ENCODE measurements at regions not wholly inside any gene's neighbourhood (a gene's known extent, or its start where the extent isn't known, plus 50 kb on each side); places are given as distances from the start of the nearest gene placed in this dataset.

DNA sequence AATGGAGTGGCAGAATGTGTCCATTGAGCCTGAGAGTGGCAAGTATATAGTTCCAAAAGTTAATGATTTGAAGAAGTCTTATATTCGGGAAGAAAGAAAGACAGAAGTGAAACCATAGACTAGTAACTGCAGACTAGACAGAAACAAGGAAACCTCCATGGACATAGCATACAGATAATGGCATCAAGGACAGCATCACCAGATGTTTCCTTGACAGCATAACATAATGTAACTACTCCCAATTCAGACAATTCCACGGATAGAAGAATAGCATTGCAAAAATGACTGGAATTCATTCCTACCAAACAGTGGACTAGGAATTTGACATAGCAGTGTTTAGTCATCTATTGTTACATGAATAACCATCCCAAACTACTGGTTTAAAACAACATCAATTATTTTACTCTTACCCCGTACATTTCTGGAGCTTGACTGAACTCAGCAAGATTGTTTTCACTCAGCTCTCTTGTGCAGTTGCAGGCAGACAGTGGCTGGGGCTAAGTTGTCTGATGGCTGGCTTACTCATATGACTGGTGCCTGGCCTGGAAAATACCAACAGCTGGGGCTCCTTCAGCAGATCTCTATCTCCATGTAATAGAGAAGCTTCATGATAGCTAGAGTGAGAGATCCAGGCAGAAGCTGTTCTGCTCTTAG, 109.7 kb upstream of the GADL1 start:
- peak; percentile 77 for DNase-seq (ENCODE audit: low read depth, low spot score)

DNA sequence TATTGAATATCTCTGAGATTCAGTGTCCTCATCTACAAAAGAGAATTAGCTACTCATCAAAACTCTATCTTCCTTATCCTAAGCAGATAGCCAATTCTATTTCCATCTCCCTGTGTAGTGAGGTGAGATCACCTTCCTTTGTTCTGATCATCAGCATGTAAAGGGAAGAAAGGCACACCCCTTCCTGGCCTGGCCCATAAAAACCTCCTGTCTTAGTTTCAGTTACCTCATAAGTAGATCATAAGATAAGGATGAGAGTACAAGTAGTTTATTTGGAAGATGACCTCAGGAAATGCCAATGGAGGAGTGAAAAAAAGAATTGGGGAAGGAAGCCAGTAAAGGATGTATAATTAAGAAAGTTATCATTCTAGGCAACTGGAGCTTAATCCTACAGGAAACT, 114.5 kb upstream of the GADL1 start:
- DNase-seq (ENCODE audit: low read depth, low spot score), result no peak

DNA sequence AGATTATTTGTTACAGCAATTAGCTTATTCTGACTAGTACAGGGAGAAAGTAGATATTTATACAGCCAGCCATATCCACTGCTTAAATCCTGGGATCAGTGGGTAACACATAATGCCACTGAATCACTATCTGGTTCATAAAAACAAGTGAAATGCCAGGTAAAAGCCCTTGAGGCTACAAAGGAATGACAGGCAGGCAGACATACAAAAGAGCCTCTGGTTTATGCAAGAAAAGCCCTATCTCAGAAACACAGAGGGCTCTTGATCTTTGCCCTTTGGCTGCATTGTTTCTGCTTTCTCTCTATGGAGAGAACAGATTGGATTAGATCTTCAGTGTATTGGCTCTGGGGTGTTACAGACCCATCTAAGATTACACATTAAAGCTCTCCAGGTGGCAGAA, 115.4 kb upstream of the GADL1 start:
- no peak for DNase-seq (ENCODE audit: low read depth, low spot score)

DNA sequence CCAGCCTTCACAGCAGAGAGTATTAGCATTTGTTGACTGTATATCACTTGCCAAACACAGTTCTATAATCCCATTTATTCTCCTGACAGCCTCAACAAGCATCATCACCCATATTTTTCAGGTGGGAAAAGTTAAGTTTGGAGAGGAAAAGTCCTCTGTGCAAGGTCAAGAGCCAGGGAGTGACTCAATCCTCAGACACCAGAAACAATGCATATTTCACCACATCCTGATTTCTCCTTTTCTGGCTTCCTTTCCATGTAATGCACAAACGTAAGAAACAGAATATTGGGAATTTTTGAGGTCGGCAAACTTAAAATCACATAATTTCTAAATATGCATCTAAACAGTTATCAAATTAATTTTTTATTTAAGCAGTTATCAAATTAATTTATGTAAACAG, 116.0 kb upstream of the GADL1 start:
- peak; percentile 73 for DNase-seq (ENCODE audit: low read depth, low spot score)

DNA sequence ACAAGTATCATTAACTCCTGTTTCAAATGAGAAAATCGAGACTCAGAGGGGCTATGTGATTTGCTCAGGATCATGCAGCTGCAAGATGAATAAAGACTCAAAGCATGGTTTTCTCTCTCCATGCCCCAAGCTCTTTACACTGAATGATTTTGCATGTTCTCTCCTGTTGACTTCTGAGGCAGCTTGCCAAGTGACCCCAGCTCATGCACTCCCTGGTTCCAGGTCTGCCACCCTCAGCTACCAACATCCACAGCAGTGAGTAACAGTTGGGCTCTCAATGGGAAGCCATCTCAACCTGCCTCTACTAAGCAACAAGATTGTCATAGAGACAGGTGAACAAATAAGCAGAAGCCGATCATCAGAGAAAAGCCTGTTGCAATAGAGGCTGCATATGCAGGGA, 116.9 kb upstream of the GADL1 start:
- DNase-seq (ENCODE audit: low read depth, low spot score), result no peak

DNA sequence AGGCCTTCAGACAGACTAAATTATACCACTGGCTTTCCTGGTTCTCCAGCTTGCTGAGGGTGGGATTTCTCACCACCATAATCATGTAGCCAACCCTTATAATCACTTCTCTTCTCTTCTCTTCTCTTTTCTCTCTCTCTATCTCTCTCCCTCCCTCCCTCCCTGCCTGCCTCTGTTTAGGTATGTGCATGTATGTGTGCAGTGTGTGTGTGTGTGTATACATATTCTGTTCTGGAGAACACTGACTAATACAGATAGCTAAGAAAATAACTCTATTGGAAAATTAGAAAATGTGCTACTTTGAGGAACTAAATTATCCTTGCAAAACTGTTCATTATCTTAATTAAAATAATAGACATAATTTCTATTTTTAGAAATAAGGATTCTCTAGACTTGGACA, 118.6 kb upstream of the GADL1 start:
- DNase-seq (ENCODE audit: low read depth, low spot score), result no peak

DNA sequence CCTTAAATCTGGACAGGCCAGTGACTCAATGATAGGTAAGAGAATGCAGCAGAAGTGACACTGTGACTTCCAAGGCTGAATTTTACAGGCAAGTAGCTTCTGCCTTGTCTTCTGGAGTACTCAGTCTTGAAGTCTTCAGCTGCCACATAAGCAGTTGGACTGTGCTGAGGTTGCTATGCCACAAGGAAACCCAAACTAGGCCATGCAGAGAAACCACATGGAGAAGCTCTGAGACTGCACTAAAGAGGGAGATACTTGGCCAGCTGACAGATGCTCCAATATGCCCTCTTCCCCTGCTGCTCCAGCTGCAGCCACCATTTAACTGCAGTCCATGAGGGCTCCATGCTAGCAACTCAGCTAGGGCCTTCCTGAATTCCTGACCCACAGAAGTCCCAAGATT, 119.4 kb upstream of the GADL1 start:
- no peak for DNase-seq (ENCODE audit: low read depth, low spot score)

DNA sequence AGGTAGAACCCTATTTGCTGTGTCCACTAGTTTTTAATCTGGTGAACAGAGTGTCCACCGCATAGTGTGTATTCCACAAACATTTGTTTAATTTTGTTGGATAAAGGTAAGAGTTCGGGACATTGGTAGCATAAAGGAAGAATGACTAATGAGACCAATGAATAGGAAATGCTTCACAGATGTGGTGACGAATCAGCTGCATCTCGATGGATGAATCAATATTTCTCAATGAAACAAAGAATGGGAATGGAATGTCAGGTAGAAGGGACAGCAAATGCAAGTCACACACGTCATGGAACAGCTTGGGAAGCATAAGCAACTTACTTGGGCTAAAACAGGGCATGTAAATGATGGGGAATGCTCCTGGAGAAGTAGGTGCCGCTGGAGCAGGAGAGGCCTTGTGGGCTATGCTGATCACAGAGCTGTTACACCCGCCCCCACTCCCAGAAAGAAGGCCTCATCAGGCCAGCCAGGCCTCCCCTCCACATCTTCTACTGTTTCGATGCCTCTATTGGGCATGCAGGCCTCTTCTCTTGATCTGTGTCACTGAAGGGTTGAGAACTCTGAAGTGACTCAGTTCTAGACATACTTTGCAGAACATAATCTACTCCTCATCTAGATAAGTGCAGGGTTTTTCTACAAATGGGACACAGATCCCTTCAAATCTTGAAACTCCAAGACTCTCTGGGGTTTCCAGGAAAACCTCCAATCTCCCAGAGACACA, 120.0 kb upstream of the GADL1 start:
- peak; percentile 53 for DNase-seq (ENCODE audit: low read depth, low spot score)

DNA sequence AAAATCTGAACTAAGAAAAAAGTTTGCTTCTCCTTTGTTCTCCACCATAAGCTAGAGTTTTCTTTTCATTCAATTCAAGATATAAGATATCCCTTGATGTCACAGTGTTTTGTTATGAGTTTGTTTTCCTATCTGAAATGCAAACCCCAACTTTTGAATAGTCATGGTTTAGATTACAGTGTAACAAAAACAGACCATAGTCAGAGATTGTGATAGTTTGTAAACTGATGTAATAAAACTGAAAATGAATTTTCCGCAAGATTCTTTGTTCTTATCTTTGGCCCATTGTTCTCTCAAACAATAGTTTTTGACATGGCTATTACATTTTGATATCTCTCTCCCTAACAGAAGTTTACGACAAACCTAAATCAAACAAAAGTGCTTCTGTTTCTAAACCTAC, 121.7 kb upstream of the GADL1 start:
- no peak for DNase-seq (ENCODE audit: low read depth, low spot score)

DNA sequence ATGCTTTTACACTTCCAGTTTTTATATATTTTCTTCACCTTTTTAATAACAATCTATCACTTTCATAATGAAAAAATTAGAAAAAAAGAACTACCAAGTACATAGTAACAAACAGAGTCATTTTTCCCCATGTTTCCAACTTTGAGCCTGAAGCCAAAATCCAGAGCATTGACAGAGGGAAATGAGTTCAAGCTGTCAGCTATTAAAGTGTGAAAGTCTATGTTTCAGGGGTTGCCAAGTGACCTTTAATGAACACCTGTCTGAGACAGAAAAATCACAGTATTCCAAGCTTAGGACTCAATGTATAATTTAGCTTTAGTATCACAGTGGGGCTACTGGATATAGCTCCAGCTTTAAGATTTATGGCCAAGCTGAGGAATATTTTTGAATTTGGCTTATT, 128.3 kb upstream of the GADL1 start:
- no peak for DNase-seq (ENCODE audit: low read depth, low spot score)

DNA sequence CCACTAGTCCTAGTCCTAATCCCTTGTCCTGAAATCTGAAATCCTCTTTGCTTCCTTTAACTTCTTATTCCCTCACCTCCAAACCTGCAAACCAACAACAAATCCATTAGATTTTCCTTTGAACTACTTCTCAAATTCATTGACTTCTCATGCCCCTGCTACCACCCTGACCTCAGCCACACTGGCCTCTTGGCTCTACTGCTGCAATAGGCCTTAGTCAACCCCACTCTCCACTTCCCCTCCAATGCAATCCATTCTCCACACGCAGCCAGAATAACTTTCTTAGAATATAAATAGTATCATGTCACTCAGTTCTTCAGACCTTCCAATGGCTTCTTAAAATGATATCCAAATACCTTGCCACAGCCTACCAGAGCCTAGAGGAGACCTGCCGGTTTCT, 131.1 kb upstream of the GADL1 start:
- no peak for DNase-seq (ENCODE audit: low read depth, low spot score)

DNA sequence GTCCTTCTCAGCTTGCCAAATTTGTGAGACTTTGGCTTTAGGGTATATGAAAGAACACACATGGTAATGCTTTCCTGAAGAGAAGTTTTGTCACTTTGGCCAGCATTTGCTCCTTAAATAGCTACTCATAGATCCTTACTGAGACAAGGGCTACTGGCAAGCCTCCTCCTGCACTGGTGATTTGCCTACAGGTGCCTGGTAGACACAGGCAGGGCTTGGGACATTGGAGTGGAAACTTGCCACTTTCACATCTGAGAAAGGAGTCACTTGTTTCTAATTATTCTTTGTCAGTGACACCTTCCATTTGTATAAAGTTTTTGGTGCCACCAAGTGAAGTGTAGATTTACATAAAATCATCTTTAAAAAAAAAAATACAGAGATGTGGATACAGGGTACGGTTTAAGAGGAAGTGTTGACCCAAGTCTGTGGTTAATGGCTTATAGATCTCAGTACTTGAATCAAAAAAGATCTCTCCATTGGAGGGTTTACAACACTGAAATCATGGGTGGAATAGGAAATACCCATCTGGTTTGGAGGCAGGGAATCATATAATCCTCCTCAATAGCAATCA, 132.8 kb upstream of the GADL1 start:
- DNase-seq (ENCODE audit: low read depth, low spot score), result no peak

DNA sequence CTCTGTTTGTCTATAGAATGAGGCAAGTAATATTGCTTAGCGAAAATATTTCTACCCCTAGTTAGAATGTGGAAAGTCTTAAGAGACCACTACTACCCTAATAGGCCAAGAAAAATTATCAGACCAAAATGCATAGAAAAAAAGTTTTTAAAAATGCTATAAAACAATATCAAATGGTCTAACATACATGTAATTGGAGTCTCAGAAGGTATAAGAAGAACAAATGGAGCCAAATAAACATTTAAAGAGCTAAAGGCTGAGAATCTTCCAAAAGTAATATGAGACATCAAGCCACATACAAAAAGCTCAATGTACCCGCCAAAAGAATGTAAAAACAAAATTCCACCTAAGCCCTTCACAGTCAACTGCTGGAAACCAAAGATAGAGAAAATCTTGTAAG, 133.5 kb upstream of the GADL1 start:
- no peak for DNase-seq (ENCODE audit: low read depth, low spot score)

DNA sequence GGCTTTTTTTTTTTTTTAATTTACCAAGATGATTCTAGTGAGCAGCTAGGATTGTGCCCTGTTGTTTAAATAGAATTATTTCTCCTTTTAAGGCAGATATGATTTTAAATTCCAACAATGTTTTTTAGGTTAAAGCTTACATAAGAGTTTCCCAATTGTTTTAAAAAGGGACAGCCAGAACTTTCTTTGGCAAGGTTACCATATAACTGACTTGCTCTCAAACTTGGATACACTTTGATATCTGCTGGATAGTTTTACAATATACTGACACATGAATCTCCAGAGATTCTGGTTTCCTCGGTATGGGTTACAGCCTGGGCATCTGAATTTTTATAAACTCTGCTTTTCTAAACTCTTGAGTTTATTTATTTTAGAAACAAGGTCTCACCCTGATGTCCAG, 134.3 kb upstream of the GADL1 start:
- no peak for DNase-seq (ENCODE audit: low read depth, low spot score)

DNA sequence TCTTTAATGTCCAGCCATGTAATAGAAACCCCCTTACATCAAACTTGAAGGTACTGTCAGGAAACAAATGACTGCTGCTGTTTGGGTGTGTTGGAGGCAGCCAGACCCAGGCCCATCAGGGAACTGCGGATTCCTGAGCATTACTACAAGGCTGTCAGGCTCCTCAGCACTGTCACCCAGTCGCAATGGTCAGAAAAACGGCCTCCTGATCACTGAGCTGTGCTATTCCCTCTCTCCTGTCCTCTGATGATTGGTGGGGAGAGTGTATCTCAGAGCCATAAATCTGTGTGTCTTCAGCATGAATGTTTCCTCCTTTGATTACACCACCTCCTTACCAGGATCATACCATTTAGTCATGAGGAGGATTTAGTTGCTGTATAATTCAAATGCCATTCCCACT, 135.2 kb upstream of the GADL1 start:
- no peak for DNase-seq (ENCODE audit: low read depth, low spot score)

DNA sequence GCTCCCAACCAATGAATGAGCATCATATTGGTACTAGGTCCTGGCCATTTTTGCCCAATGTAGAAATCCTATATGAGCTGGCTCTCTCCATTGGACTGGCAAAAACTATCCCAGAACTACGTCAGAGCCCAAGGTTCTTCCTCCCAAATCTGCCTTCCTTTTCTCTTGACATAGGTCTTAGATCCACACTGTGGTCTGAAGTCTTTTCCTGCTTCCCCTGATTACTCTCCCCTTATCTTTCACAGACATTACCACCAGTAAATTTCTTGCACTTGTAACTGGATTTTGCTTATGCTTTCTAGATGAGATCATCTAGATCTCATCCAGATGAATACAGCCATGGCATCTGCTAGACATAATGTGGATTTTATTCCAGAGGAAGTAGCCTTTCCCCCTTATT, 141.2 kb upstream of the GADL1 start:
- DNase-seq (ENCODE audit: low read depth, low spot score), result no peak

DNA sequence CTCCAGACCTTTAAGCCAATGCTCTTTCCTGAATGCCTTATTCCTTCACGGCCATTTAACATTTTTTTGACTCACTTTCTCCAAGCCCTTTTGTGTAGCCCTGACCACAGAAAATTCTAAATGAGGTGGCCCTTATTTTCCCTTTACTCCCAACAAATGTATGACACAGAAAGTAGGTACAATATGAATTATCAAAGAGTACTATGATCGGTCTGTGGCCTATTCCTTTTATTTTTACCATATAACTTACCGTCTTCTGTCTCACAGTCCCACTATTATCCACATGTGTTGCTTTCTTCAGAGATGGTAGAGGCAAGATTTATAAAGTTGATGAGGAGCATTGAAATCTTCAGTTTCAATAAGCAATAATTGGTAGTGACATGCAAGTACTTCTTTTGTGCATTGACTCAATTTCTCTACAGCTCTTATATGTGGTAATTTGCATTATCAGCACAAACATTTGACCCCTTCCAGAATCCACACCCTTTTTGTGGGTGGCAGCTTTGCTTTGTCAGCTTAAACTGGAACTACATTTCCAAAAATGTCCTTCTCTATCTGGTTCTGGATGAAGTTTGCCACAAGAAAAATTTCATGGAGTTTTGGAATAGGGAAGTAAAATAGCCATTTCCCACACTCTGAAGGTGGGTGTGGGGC, 143.8 kb upstream of the GADL1 start:
- no peak for DNase-seq (ENCODE audit: low read depth, low spot score)

DNA sequence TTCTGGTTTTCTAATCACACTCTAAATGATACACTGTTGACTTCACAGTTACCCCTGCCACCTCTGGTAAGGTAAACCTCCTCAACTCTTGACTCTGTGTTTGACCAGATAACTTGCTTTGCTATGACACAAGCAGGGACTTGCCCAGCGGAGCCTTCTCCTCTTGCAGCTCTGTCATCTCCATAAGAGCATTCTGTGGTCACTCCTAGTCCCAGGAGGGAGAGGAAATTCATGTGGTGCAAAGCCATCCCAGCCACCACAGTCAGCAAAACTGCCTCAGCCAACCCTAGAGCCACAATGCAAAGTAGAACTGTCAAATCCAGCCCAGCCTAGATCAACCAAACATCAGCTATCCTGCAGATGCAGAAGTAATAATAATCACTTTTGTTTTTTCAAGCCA, 144.7 kb upstream of the GADL1 start:
- DNase-seq (ENCODE audit: low read depth, low spot score), result no peak

DNA sequence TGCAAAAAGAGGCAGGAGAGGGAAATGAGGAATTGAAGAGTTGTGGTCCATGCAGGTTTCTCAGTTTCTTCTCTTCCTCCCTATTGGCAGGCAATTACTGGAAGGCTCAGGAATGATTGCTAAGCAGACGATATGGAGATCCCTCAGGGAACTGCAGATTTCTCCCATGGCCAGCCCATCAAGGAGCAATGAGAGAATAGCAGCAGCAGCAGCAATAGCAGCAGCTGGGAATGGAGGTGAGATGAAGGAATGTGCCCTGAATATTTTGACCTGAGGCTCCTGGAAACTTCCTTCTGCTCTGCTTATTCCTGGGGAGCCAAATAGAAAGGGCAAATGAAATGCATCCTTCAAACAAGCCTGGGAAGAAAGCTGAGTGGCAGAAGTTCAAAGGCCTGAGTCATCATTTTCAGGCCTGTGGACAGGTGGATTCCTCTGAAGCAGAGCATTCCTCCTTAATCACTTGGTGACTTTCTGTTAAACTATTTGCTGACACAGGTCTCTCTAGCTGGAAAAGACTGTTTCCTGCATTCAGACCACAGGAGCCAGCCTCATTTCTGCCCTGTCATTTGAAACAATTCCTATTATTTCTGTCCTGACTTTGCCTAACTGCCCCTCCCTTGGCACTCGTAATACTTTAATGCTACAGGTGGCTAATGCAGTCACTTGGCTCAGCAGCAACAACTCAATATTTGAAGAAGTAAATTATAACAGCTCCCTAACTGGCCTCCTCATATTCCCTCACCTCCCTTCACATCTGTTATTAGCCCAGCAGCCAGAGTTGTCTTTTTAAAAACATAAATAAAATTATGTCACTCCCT, 146.9 kb upstream of the GADL1 start:
- peak; percentile 8 for DNase-seq (ENCODE audit: low read depth, low spot score)

DNA sequence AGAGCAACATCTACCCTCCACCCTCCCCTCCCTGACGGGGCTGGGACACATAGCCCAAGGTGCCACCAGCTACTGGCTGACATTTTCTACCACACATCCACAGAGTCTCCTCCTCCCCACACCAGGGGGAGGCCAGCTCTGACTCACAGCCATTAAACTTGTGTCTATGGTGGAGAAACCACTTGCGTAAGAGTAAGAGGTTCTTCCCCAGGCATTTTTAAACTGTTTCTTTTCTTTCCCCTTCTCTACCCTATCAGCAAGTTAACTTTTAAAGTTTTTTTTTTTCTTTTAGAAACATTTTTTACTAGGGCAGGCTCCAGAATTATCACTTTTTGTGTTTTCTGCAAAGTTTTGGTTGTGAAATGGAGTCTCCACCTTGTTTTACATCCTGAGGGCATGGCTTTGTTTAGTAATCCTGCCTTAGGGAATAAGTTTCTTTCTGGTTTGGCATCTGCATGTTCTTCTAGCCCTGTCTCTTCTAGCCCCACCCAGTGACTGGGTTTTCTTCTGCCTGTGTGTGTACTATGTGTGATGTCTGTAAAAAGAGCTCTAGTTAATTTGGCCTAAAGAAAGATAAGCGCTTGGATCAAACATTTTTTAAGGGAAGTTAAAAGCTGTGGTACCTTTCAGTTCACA, 148.8 kb upstream of the GADL1 start:
- DNase-seq (ENCODE audit: low read depth, low spot score), result no peak

DNA sequence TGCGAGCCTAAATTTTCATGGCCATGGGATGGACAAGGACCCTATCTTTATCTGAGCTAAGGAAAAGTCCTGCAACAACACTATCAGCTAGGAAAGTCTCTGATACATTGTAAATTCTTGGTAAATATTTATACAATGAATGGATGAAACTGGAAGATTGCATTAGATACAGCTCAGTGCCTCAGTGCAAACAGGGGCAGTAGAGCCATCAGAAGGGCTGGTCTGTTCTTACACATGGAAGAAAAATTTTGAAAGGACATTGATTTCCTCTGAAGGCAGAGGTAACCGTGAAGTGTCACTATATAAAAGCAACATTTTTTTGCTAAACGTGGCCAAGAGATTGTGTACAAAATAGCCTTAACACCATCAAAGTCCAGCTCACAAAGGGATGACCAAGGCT, 153.2 kb upstream of the GADL1 start:
- no peak for DNase-seq (ENCODE audit: low read depth, low spot score)

All from pulmonary artery endothelial cell (primary cell).